ENCODE measurements at regions not wholly inside any gene's neighbourhood (a gene's known extent, or its start where the extent isn't known, plus 50 kb on each side); places are given as distances from the start of the nearest gene placed in this dataset.

DNA sequence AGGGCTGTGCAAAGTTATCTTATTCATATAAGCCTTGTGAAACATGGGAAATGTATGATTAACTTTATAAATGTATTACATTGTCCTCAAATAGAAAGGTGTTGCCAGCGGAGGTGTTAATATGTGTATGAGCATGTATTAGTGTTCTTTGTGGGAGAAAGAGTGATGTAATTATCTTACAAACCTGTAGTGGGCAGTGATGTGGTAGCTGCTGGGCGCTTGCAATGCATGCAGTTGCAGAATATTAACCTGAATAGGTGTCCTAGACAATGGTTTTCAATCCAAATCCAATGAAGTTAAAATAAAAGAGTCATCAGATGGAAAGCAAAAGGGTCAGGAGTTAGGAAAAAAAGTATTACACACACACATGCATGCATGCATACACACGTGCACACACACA is 881.3 kb upstream of the CADM2 start:
- DNase-seq, result no peak

GRCh38 chr3:84082726-84083125 is 876.1 kb upstream of the CADM2 start:
- no peak for DNase-seq

GRCh38 chr3:84092907-84093306 is 865.9 kb upstream of the CADM2 start:
- DNase-seq, result no peak

DNA sequence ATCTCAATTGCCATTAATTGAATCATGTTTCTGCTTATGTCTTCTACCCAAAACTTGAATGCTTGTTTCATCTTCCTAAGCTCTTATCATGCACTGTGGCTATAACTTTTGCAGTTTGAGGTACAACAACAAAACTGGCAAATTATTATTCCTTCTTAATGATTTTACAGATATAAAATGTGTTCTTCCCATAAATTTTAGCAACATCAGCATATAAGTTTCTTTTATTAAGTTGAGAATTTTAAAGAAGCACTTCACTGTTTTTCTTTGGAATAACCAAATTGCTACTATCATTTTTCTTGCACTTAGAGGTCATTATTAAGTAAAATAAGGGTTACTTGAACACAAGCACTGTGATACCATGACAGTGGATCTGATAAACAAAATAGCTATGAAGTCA is 862.6 kb upstream of the CADM2 start:
- DNase-seq, result no peak

DNA sequence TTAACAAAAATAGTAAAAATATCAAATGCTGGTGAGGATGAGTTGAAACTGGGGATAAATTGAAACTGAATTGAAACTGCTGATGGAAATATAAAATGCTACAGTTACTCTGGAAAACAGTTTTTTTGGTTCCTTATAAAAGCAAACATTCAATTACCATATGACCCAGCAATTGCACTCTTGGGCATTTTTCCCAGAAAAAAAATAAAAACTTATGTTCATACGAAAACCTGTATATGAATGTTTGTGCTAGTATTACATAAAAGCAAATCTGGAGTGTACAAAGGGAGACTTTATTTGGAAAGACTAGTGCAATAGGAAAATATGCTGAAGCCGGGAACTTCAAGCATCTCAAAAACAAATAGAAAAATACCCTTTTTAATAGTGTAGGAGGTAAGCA is 857.9 kb upstream of the CADM2 start:
- no peak for DNase-seq

- no peak for DNase-seq
These were observed 850.3 kb upstream of the CADM2 start for GRCh38 chr3:84108442-84108971.

GRCh38 chr3:84109911-84110310 is 848.9 kb upstream of the CADM2 start:
- DNase-seq, result no peak

DNA sequence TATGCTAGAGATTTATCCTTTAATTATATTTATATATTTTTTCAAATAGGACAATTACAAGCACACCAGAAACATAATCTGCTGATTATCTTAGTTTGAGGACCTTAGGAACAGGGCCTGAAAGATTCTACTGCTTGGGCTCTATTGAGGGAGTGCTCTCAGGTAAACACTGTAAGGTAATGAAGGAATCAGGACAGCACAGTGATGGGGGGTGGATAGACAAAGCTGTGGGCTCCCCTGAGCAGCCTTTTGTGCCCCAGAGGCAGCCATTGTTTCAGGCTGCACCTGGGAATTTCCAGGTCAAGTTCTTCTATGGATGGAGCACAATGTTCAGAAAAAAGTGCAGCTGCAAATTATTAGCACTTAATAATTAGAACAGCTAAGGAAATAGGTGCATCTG is 848.0 kb upstream of the CADM2 start:
- DNase-seq, result no peak

- DNase-seq, result no peak
These were observed 833.5 kb upstream of the CADM2 start for GRCh38 chr3:84125201-84125721.

DNA sequence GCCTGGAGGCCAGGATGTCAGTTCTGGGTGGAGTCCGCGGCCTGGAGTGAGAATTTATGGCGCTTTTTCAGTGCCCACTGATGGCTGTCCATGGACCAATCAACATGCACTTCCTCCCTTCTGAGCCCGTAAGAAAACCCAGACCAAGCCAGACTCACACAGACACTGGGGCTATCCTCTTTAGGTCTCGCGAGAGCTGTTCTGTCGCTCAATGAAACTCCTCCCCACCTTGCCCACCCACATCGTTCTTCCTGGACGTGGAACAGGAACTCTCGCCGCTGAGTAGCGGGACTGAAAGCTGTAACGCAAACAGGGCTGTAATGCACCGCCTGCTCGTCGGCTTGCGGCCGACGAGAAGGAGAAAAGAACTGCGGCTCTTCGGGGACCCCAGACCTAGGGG is 833.0 kb upstream of the CADM2 start:
- DNase-seq, result no peak

DNA sequence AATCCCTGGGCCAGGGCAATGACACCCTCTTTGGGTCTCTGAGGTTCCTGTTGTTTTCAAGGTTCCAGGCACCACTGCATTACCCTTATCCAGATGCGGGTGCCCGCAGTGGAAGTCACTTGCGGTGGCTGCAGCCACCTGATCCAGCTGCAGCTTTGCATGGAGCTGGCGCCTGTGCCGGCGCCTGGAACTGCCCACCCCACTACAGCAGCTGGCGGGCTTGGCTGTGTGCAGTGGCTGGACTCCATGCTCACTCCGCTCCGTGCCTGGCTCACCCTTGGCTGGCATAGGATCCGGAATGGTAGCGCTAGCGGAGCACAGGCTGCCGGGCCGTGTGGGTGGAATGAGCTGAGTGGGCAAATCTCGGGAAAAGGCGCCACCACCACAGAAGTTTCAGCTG is 832.6 kb upstream of the CADM2 start:
- no peak for DNase-seq

DNA sequence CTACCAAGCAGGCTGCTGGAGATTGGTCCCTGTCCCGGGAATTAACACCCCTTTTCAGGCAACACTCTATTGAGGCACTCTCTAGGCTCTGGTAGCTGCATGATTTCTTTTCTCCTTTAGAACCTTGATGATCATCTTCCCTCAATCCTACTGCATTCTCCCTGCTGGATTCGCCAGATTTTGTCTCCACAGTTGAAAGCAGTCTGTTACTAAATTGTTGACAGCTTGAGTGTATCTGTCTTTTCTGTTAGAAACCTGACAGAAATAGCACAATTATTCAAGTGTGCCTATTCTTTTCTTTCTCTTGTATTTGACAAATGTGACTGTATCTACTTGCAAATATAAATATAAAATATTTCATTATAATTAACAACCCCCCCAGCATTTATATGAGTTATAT is 830.8 kb upstream of the CADM2 start:
- no peak for DNase-seq

DNA sequence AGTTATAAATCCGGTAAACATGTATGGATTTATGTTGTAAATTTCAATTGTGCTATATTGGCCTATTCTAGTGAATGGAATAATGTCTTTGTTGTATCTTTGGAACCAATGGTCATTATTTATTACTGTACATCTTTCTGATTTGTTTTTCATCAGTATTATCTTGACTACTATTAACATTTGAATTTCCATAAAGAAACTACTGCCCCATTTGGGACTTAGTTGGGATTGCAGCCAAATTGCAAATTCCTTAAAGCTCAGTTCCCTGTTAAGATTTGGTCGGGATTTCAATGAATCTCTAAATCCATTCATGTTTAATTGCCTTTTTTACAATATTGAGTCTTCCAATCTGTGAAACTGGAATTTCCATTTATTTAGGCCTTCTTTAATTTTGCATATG is 822.4 kb upstream of the CADM2 start:
- DNase-seq, result no peak

DNA sequence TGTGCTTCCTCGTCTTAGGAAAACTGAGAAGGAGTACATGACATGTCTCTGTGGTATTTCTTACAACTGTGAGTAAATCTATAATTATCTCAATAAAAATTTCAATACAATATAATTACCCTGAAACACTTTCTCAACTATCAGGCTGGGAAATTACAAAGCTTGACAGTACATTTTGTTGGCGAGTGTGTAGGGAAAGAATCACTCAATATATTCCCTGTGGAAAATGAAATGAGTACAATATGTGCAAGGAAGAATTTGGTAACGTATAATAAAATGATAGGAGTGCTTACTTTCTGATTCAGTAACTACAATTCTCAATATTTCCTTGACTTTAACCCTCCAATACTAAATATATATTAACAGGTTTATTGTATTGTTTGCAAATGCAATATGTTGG is 818.2 kb upstream of the CADM2 start:
- DNase-seq, result no peak

DNA sequence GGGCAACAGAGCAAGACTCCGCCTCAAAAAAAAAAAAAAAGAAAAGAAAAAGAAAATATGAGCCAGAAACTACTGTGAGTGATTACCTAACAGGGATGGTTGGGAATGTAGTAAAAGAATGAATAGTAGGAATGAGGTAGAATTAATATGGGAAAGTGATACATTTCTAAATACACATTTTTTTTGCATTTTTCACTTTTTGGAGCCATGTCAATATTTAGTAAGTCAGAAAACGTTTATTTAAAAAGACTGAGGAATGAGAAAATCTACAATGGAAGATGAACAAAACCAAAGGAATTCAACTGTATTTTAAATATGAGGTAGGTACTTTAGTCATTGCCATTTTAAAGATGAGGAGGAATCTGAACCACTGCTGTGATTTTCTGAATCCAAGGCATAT is 817.2 kb upstream of the CADM2 start:
- no peak for DNase-seq

DNA sequence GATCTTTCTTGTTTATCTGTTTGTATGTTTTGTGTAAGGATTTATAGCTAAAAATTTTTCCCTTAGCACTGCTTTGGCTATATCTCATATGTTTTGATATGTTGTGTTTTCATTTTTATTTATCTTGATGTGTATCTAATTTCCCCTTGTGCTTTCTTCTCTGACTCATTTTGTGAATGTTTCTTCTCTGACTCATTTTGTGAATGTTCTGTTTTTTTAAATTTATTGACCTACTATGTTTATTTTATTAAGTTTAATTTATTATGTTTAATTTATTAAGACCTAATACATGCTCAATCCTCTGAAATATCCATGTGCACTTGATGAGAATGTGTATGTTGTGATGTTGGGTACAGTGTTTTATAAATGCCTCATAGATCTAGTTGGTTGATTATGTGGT is 793.5 kb upstream of the CADM2 start:
- no peak for DNase-seq

DNA sequence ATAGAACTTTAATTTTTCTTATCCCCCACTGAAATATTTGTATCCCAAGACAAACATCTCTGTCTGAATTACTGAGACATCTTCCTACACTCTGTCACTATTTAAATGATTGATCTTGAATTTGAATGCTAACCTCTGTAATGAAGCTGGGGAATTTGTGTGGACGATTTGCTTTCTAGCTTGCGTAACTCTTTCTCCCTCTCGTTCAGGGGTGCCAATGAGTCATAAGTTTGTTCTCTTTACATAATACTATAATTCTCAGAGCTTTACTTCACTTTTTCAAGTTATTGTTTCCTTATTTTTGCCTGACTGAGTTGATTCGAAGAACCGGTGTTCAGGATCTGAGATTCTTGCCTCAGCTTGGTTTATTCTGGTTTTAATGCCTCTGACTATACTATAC is 783.3 kb upstream of the CADM2 start:
- no peak for DNase-seq

GRCh38 chr3:84184937-84185336 is 773.9 kb upstream of the CADM2 start:
- DNase-seq, result no peak

DNA sequence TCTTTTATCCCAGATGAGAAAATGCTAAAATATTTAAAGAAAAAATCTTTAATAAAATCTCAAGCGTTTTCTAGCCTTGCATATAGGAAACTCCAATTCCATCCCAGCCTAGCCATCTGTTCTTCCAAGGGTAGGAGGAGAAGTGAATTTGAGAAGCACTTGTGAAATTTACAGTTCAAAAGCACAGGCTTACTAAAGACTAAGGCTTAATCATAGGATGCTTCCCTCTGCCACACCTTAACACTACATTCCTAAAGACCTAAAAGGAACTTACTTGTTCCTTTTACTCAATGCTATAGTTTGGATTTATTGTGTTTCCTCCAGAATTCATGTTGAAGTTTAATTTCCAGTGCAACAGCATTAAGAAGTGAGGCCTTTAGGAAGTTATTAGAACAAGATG is 764.8 kb upstream of the CADM2 start:
- DNase-seq, result no peak

- DNase-seq, result no peak
These were observed 749.3 kb upstream of the CADM2 start for GRCh38 chr3:84209474-84209873.

- DNase-seq, result no peak
These were observed 735.3 kb upstream of the CADM2 start for GRCh38 chr3:84223512-84223911.

DNA sequence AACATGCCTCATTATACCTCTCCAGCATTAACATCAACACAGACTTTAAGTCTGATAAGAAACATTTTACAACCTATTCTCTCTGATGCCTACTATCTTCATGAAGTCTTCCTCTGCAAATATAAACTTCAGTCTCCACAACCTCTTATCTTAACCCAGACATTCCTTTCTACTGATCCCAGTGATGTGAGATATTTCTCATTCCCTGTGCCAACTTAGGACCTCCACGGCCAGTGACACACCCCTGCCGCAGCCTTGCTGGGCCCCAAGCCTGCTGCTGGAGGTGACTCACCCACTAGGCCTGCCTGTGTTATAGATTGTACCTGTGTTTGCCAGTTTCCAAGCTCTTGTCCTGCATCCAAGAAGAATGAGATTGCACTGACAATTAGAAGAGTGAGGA is 734.5 kb upstream of the CADM2 start:
- no peak for DNase-seq

GRCh38 chr3:84236261-84236660 is 722.5 kb upstream of the CADM2 start:
- no peak for DNase-seq

GRCh38 chr3:84245789-84246188 is 713.0 kb upstream of the CADM2 start:
- no peak for DNase-seq

- DNase-seq, result no peak
These were observed 698.2 kb upstream of the CADM2 start for GRCh38 chr3:84260596-84260995.

GRCh38 chr3:84265768-84266167 is 693.0 kb upstream of the CADM2 start:
- no peak for DNase-seq
